Right renal cortex interstitium (tissue), 3 donors: ENCODE measurements at regions not wholly inside any gene's neighbourhood (a gene's known extent, or its start where the extent isn't known, plus 50 kb on each side); places are given as distances from the start of the nearest gene placed in this dataset.

ENCODE experiments used
- DNase-seq, 3 donors: peaks; one replicate each; pipeline ENCODE4 v3.0.0-alpha.2; 2013; ENCODE audit warnings: low read depth in 3 of 3, low spot score in 2 of 3

DNA sequence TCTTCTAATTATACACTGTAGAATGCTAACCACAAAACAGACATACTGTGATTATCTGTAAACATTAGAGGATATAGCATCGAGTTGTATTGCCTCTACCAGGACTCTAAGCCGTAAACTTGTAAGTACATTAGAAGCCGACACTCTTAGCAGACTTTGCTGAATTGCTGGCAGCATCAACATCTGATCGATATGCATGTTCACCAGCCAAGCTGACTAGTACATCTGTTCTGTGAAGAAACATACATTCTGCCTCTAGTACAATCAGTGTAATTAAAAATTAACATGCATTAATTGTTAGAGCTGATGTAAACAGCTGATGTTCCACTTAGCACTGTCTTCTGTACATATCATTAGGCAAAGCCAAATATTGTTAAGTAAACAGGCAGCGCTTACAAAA is 502.2 kb downstream of the NR4A2 start:
- no peak for DNase-seq

DNA sequence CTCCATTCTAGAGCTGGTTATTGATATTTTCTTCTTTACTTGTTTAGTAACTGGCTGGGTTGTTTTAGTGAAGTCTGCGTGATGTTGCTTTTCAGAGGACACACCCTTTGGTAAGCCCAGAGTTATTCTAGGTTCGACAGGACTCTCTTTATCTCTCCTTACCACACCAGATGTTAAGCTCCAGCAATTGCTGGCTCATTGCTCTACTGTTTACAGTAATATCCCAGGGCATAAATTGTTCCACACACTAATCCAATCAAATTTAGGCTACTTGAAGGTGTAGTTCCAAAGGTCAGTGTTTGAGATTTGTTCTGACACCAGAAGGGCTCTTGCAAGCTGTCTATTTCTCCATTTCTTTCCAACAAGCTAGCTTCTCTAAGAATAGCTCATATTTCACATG is 506.6 kb downstream of the NR4A2 start:
- DNase-seq = no peak

DNA sequence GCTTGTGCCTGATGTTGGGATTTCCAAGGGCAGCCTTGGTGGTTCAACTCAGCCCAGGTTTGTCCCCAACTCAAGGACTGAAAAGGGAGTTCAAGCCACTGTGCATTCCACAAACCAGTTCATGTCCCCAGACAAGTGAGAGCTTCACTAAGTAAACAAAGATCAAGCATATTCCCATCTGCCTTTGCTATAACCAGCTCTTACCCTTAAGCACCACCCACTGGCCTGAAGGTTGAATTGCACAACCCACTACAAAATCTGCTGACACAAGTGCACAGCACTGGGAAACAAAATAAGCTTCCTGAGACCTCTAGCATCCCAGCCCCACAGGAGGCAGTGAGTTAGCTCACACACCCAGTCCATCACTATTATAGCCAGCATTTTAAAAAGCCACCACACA is 516.7 kb downstream of the NR4A2 start:
- no peak for DNase-seq

DNA sequence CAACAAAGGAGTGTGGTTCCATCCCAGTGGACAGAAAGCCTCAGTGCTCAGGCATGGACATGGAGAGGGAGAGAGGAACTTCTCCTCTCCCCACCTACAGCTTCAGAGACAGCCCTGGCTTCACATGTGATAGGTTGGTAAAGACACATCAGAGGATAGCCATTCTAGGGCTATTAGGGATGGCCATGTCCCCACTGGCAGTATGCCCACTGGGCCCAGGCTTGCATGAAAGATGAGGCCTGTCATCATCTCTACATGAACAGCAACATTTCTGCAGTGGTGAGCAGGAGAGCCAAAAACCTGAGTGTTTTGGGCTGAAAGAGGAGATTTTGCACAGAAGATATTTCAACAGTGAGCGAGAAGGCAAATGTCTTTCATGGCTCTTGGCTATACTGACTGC is 517.2 kb downstream of the NR4A2 start:
- no peak for DNase-seq

DNA sequence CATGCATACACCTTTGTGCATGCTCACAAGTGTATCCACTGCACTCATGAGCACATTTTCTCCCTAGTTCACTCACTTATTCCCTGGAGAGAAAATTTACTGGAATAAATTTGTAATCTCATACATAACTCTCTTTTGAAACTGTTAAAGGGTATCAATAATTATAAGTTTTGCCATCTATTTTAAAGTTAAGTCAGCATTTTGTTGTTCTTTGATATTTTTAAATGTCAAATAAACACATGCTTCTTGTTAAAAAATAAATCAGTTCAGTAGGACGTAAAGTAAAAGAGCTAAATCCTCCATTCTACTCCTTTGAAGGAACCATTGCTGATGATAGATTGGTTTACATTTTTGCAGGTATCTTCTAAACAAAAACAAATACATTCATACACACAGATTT is 522.1 kb downstream of the NR4A2 start:
- DNase-seq = no peak

DNA sequence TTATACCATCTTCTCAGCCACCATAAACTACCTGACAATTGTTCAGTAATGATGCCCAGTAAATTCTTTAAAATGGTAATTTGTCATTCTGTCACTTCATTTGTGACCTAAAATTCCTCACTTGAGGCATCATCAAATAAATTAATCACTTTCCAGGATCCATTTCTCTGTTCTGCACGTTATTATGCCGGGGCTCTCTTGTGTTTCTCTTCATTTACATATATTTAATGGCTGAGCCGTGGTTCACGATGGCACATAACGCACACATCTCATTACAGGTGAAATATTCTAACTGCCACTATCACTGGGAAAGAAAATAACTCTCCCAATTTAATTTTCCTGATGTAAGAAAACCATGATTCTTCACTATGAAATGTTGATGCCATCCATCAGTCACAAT is 529.6 kb downstream of the NR4A2 start:
- DNase-seq = no peak

DNA sequence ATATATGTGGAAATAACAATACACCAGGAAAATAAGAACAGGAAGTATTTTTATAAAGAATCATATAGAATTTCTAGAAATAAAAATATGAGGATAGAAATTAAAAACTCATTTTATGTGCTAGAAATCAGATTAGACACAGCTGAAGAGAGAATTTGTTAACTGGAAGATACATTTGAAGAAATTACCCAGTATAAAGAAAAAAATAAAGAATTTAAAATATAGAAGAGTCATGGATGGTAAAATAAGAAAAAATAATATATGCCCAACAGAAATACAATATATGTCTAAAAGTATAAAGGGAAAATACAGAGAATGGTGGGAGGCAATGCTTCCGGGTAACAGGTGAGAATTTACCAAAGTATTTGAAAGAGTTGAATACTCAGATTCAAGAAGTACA is 539.9 kb downstream of the NR4A2 start:
- no peak for DNase-seq

DNA sequence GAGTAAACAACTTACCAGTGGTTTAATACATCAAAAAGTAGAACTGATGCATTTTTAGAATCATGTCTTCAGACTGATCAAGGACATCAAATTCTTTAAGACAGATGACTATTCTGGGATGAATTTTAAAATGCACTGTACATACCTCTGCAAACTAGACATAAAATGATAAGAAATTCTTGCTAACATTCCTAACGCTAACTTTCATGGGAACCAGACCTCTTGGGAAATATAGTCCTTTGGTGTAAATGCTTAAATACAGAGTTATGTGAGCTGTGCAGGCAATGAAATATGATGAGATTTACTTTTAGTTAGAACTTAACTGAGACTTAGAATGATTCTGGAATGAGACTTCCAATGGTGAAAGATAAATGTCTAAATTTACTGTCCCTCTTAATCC is 562.0 kb downstream of the NR4A2 start:
- no peak for DNase-seq

DNA sequence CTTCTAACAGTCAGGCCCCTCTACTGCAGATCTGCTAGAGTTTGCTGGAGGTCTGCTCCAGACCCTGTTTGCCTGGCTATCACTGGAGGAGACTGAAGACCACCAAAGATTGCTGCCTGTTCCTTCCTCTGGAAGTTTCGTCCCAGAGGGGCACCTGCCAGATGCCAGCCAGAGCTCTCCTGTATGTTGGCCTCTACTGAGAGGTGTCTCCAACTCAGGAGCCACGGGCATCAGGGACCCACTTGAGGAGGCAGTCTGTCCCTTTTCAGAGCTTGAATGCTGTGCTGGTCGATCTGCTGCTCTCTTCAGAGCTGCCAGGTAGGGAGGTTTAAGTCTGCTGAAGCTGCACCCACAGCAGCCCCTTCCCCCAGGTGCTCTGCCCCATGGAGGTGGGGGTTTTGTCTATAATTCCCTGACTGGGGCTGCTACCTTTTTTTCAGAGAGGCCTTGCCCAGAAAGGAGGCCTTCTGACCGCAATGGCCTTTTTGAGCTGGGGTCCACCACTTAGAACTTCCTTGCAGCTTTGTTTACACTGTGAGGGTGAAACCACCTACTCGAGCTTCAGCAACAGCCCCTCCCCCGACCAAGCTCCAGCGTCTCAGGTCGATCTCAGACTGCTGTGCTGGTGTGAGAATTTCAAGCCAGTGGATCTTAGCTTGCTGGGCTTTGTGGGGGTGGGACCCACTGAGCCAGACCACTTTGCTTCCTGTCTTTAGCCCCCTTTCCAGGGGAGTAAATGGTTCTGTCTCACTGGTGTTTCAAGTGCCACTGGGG is 566.0 kb downstream of the NR4A2 start:
- no peak for DNase-seq

DNA sequence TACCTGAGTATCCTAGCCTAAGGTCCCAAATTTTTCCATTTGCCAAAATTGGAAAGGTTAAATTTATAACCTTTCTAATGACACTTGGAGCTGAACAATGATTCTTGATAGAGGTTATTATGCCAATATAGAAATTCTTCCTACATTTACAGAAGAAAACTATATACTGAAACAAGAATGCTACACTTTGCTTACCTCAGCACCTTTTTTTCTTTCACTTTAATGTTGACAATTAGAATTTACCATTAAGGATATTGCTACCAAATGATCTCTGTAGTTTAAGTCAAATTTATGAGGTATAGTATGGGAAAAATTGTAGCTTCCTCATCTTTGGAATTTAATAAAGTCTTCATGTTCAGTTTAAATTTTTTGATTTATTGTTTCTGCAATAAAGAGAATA is 577.0 kb downstream of the NR4A2 start:
- no peak for DNase-seq

DNA sequence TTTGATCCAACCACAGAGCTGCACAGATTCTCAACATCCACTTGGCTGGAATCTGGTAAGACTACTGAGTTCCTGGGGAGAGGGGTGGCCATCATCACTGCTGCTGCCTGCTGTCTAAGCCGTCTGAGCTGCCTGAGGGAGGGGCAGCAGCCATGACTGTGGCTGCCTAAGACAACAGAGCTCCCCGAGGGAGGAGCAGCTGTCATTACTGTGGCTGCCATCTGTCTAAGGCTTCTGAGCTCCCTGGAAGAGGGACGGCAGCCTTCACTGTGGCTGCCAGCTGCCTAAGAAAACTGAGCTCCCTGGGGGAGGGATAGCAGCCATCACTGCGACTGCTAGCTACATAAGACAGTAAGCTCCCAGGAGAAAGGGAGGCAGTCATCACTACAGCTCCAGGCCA is 584.4 kb downstream of the NR4A2 start:
- no peak for DNase-seq

DNA sequence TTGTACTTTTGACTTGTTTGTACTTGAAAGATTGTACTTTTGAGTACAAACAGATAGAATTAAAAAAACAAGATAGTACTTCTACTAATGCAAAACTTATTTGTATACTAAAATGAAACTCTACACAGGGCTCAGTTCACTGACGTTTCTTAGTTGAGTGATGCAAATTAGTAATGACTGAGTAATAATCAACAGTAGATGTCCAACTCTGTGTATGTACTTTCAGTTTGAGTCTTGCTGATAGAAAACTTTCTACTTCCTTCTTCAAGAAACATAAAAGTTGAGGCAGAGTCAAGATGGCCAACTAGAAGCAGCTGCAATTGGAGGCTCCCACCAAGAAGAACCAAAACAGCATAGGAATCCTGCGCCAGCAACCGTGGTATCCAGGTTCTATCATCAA is 585.0 kb downstream of the NR4A2 start:
- no peak for DNase-seq

DNA sequence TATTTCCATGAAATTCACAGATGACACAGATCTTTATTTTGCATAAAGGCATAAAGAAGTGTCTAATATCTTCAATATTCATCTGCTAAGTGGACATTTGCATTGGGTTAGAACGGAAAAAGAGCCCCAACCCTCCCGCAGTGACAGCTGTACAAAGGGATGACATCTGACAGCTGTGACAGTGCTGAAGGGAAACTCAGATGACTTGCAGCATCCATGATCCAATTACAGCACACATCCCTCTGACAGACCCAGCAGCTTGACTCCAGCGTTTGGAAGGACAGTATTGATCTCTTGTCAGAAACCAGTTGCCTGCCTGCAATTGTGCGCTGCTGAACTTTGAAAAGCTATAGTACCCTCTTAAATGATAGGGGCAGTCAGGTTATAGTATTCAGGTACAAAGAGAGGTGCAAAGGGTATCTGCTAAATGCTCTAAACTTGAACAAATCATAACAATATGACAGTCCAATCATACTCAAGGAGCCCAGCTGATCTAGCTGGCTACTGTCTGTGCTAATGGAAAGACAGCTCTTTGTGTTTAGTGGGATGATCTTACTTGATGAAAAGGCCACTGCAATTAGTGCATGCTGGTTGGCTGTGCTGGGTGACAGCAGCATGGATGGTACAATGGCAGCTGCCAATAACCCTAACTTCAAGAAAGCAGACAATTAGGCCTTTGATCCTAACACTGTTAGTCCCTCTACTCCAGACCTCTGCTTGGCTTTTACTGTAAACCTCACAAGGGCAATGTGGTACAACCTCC is 599.2 kb downstream of the NR4A2 start:
- DNase-seq = no peak

DNA sequence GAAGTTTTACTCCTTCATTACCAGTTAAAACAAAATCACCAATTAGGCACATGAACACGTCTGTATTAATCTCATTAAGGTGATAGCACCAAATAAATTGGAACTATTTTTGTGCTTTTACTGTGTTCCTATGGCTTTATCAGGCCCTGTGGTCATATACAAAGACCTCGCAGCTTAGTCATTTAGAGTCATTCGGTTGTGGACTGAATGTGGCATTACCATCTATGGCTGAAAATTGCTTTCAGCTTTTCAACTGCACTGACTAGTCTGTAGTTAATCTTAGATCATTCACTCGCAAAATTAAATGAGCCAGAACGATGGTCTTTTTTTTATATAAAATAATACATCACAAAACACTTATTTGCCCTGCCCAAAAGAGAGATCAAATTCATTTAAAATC is 601.7 kb downstream of the NR4A2 start:
- DNase-seq = no peak

DNA sequence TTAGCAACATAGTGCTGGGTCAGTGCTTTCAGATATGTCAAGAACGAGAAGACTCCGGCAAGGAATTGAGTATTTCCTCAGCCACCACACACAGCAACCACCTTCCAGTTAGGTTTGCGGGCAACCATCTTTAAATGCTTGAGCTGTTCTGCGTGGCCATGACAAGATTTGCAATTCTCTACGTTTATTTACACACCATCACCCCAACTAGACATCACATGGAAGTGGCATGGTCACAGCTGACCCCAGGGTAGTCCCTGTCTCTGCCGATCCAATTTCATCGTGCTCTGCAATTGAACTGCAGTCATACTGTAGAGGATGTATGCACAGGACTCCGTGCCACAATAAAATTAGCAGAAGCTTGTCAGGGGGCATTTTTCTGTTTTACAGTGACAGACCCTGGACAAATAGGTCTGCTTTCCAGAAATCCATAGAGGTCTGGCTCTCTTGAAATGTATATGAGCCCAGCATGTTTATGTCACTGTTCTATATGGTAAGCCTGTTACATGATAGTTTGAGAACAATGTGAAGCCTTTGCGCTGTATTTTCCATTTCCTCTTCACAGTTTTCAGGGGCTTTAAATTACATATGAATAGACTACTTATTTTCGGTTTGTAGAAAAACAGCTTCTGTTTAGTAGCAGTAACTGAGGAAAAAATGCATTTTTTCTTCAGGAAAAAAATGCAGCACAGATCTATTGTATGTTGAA is 605.2 kb downstream of the NR4A2 start:
- DNase-seq = no peak

DNA sequence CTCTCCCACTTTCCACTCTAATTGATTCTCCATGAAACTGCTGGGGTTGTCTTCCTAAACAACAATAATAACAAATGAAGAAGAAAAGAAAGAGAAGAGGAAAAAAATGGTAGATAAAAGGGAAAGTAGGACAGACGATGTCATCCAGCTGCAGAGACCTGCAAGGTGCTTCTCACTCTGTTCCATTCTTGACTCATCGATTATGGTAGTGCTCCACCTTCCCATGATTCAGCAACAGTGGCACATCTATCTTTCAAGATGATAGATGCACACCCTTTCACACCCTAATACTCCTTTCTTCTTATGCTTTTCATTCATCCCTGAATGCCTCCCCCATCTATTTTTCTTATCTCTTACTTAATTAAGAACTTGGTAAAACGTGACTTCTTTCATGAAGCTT is 610.2 kb downstream of the NR4A2 start:
- DNase-seq = no peak

DNA sequence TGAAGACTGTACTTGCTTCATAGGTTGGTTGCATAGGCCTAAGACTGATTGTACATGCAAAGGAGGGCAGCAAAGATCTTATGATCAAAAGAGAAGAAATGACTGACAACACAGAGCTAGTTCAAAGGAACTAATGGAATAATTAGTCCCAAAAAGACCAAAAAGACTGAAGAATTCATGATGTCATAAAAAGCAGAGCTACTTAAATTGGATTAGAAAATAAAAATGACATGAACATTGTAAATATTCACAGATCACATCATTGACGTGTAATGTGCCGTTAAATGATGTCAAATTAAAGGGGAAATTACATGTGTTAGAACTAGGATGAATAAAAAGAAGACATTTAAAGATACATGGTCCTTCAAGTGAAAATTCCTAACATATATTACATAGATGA is 616.8 kb downstream of the NR4A2 start:
- DNase-seq = no peak

DNA sequence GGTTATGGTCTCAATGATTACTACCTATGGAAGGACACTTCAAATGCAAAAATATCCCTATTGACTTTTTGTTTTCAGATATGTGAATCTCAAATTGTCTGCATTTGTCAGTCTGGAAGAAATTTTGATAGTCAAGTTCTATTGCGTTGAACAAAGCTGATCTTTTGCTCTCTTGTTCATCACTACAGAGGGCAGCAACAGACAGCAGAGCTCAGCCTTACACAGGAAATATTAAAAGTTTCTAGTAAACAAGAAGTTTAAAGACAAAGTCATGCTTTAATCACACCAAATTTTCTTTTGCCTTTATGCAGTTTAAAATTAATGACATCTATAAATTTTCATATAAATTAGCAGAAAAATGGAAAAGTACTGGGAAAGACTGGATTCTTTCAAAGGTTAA is 617.5 kb downstream of the NR4A2 start:
- no peak for DNase-seq

DNA sequence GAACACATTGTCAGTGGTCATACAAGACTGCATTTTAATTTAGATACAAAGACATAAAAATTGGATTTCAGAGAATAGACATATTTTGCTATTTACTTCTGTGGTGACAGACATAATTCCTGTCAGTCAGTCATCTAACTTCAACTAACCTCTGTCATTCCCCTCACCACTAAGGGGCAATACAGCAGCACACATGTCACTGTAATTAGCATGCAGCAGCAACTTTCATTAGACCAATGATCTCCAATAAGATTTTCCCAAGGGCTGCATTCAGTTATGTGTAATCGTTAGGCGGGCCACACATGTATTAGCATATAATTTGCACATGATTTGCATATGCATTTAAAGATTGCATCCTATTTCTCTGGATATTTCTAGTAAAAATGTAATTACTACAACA is 624.5 kb downstream of the NR4A2 start:
- DNase-seq = no peak

DNA sequence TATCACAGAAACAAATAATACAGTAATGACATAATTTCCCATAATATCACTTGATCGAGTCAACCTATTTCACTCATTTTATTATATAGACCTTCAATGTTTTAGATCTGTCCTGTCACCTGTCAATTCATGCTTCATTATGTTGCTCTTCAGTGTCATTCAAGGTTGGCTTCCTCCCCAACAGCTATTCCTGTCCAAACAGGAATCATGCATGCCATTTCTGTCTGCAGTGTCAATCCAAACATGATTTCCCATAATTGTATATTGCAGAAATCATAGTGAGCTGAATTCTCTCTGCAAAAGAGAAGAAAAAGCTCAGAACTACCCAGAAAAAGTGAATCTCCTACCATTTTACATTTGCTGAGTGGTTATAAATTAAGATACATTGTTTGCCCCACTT is 628.6 kb downstream of the NR4A2 start:
- no peak for DNase-seq

DNA sequence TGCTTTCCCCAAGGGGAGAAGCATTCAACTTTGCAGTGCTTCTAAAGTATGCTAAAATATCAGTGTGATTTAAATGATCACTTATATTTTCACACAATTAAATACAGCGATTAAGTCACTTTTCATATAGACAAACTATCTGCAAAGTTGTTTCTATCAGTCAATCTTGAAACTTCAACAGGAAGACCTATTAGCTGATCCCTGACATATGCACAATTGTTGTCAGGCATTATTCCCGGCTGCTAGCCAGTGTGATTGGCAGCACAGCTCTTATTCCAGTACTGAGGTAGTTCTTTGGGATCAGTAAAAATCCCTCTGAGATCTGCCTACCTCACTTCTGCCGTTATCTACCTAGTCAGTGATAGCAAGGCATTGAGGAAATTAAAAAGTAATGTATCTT is 629.5 kb downstream of the NR4A2 start:
- DNase-seq = no peak

DNA sequence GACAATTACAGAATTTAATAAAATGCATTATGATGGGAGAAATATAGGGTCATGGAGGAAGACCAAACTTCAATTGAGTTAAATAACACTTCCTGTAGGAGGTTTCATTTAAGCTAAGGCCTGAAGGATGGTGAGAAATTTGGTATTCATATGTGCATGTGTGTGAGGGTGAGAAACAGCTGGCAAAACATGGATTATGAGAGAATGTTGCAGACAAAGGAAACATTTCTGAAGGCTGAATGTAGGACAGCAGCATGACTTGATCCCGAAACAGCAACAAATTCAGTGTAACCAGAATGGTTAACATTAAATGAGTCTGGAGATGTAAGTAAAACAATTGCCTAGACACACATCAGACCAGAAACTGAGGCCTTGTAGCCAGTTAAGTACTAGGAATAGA is 630.8 kb downstream of the NR4A2 start:
- no peak for DNase-seq
